Dermis microvascular lymphatic vessel endothelial cell (primary cell): ENCODE measurements at regions not wholly inside any gene's neighbourhood (a gene's known extent, or its start where the extent isn't known, plus 50 kb on each side); places are given as distances from the start of the nearest gene placed in this dataset.

Experiments used
- DNase-seq, 2 donors: peaks; one replicate each; pipeline versions ENCODE4 v3.0.0 to v3.0.0-alpha.2; 2010; ENCODE audit warnings: low read depth in 2 of 2

DNA sequence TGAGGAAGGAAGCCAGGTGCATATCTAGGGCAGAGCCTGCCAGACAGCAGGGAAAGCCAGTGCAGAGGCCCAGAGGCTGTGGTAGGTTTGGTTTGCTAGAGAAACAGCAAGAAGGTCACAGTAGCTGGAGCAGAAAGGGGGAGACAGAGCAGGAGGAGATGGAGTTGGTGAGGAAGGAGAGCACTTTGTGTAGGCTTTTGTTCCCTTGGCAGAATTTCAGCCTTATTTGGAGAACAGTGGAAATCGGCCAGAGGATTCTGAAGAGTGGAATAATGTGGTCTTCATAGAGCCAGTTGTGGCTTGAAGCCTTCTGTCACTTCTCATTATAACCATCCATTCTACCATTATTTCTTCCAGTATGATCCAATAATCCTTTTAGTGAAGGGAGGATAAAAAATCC is 212.9 kb upstream of the FAR2 start:
- DNase-seq: no peak

DNA sequence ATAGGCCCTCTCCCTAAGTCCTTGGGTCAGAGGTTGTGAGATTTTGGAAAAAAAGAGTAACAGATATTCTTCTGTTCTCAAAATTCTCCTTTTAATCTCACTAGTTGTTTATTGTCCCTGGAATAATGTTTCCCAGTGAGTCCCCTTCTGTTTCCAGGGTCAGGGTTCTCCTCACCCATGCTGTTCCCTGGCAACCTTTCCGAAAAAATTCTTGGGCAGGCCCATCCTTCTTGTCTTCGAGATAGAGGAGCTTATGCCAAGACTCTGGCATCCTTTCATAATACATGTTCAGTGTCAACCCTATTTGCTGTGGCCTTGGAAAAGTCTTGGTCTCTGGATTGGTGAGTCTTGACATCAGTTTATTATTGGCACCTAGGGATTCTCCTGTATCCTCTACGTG is 212.4 kb upstream of the FAR2 start:
- no peak for DNase-seq

DNA sequence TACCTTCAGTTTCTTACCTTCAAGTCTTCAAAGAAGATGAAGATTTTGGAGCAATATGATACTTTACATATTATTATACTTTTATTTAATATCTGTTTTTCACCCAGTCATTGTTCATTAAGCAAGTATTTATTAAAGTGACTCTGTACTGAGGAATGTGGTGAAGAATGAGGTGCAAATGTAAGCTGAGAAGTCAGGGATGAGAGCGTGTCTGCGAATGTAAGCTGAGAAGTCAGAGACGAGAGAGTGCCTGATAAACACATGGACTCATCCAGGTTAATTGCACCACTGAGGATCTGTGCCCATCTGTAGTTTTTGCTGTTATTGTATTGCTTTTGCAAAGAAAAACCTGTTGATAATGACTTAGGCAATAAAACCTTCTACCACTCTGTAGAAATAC is 211.9 kb upstream of the FAR2 start:
- peak in 1 of 2 donors; percentile 41 for DNase-seq

DNA sequence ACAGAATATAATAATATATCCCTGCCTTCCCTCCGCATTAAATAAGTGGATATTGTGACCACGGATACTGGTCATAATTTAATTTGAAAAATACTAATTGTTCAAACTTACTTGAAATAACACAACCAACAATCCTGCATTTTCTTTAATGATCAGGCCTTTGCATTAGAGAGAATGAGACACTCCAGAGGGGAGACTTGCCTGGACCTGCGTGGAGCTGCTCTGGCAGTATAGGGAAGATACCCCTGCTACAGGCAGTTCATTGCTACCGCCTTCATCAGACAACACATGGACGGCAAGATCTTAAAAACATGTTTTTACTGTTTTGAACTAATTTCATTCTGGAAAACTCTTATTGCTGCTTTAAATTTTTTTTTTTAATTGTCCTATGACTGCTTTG is 211.0 kb upstream of the FAR2 start:
- DNase-seq: no peak

DNA sequence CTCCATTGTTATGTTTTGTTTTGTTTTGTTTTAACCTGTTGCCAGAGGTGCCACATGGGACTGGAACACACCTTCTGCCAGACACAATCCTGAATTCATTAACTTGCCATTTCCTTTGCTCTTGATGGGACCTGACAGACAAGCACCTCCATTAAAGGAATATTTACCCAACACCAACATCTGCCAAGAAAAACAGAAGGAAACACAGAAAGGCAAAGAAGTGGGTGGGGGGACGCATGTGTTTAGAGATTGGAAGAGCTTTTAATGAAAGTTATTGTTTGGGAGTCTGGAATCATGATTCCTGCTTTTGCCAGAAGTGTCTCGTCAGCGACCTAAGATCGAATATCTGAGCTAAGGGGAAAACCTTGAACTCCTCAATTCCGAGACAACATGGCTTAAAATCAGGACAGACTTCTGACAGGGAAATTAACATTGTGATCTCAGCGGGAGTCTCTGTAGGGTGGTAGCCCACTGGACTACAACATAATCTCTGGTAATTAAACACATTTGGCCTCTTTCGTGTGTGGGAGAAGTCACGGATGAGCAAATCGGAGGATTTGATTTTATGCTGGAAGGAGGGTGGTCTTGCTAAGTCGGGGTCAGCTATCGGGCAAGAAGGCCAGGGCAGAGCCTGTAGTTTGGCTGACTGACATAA is 210.4 kb upstream of the FAR2 start:
- DNase-seq: peak in 1 of 2 donors; percentile 81

DNA sequence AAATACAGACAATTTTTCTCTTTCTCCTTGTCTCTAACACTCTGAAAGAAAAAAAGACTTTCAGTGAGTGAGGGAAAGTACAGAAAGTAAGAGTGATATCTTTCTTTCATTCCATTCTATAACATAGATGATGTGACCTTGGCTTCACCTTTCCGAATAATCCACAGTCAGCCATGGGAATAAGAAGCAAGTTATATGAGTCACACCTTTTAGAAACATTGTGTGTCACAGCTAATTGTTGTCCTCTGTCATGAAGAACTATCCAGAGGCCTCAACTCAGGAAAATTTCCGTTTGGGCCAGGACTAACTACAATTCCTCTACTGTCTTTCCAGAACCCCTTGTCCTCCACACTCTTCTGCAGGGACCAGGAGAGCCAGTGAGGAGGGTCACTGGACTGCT is 209.7 kb upstream of the FAR2 start:
- DNase-seq: peak in 1 of 2 donors; percentile 52

DNA sequence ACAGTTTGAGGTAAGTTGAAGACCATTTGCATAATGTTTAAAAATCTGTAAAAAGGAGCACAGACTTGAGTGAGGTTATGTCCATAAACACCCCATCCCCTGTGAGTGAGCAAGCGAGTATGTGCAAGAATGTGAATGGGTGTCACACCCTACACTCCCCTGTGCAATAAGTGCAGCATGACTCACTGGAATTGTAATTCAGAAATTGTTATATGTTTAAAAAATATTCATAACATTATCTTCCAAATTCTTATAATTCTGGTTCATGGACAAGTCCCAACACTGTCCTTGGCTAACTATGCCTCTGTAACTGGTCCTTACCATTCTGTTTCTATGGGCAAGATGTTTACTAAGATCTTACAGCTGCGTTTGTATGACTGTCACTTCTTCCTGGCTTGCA is 207.8 kb upstream of the FAR2 start:
- no peak for DNase-seq

DNA sequence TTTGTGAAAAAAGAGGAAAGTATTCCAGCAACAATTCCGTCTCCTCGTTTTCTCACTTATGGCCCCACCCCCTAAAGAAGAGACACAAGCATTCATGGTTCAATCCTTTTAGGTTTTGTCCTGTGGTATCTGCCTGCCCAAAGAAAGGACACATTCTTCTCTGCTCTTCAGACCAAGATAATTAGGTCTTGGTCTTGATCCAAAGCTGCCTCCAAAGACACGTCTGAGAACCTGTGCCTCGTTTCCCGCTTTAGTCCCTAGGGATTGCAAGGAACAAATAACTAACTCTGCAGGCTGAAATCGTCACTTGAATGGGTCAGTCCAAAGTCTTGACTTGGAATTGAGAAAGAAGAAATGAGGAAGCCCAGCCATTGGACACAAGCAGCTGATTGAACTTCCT is 202.7 kb upstream of the FAR2 start:
- no peak for DNase-seq

DNA sequence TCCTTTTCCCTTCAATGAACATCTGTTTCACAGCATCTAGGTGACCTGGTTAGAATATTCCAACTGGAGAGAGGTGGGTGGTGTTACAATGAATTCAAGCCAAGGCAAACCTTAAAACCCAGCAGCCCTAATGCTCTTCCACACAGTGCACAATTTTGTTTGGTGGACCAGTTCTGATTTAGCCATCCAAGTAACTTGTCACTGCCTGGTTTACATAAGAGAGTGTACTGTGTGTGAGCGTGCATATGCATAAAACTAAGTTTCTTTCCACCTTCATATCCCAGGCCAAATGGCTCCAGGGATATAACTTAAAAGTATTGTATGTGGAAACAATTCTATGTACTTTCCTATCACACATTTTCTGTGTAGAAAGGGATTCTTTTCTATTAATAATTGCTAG is 200.4 kb upstream of the FAR2 start:
- no peak for DNase-seq

DNA sequence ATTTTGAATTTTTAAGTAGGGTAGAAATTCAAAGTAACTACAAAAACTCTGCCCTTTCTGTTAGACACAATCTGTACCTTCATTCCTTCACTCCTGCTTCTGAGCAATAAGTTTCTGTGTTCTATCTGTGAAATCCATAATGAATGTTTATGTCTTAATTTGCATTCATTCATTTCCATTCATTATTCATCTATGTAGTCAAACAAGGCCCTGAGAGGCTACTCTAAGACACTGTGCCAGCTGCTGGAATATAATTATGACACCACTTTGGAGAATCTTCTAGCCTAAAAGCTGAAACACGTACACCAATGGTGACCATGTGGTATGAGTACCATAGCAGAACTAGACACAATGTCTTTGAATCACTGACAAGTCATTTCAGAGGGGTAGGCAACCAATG is 199.9 kb upstream of the FAR2 start:
- no peak for DNase-seq

DNA sequence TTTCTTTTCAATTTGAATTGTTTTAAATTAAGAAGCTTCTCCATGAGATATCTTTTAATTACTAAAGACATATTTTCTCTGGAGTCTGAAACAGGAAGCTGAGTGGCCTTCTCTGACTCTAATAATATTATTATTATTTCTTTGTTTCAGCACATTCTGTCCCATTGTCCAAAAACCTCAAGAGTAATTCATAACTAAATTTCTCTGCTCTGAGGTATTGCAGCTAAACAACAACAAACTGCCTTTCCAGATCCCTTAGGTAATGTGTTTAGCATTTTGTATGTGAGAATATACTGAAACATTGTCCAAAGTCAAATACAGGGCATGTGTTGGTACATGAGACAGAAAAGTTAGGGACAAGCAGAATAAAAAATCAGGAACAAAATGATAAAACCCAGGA is 199.0 kb upstream of the FAR2 start:
- peak in 1 of 2 donors; percentile 30 for DNase-seq

DNA sequence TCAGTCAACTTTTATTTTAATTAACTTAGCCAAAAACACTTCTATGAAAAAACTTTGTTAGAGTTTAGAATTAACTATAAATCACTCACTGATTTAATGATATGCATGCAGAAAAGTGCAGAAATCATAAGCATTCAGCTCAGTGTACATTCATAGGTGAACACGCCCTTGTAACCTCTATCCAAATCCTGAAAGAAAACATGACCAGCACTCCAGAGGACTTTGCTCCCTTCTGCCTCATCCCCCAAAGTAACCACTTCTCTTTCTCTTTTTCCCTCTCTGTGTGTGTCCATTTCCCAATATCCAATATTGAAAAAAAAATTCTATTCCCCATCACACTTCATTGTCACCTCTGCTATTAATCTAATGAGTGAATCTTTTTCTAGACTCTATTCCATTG is 197.1 kb upstream of the FAR2 start:
- no peak for DNase-seq

DNA sequence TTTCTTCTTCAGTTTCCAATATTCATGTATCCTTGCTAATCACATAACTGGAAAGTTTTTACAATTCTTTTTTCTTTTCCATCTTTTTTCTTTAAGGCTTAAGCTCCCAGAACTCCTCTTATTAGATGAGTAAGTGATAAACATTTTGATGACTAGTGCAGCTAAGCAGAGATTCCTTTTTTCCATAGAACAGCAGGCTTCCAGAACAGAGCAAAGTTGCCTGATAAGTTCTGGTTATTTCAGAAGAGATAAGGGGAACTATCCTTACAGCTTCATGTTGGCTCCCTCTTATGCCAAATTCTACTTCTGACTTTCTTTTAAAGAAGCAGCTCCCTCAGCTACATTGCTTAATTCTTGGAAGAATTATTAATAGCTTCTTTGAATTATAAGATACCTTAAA is 194.7 kb upstream of the FAR2 start:
- no peak for DNase-seq

DNA sequence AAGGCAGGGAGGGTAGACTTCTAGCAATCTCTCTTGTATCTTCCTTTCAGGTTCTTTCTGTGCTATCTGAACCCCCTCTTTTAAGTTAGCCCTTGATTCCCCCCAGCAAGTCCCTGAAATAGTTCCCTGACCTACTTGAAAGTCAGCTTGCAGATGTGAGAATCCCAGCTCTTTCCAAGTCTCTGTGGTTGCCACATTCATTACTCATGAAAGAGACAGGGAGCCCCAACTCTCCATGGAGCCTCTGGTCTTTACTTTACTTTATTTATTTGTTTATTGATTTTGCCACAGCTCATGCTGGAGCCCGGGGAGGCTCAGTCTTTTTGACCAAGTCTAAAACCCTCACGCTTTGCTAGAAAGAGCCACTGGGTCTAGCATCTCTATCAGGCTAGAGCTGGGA is 193.6 kb upstream of the FAR2 start:
- no peak for DNase-seq

DNA sequence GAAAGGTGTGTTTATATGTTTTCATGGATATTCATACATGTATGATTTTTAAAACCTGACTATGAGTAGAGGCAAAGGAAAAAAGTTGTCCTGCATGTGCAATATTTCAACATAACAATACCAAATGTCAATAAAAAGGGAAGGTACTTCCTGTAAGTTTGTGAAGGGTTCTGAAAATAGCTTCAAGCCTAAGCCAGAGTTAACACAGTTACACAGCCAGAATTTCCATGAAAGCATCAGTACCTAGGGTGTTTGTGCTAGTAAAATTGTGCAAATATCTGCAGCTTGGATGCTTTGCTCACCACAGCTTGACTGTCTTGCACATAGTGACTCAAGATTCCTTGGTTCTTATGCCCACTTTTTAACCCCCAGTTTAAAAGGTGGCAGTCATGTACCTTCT is 193.1 kb upstream of the FAR2 start:
- DNase-seq: no peak

DNA sequence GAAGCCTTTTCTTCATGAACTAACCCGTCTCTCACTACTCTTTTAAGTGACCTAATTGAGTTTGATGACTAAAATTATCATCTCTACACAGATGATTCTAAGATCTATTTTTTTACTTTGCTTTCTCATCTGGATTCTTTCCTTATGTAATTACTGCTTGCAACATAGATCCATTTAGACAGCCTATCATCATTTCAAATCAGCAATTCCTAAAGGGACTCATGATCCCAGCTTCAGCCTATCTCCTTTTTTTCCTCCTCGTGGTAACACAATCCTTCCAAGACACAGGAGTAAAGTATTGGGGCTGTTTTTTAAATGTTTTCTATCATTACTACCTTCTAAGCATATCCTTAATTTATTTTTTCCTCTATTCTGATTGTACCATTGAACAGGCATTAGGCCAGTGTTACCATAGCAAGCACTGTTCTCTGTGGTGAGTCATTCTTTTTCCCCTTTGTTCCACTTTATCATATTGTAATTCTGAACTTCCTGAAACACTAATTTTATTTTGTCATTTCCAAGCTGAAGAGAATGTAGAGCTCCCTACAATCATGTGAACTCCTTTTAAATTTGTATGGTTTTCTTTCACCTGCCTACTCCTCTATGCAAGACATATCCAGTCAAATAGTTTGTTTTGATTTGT is 190.4 kb upstream of the FAR2 start:
- peak; percentile 81 to 88 for DNase-seq

DNA sequence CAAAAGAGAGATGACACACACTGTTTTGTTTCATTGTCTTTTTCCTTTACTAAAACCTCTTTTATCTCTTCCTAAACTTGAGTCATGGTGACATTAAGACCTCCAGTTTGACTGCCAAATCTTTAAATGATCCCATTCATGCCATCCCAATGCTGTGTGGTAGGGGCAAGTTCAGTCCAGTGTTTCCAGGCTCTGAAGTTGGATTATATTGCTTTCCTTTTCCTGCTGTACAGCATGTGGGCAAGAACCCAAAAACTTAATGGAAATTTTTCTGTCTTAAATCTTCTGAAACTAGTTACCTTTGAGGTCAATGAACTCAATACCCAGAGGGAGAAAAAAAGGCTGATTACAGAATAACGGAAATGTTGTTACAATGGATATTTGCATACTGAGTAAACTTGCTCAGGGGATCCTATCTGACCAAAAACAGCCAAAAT is 187.1 kb upstream of the FAR2 start:
- peak; percentile 89 to 91 for DNase-seq

DNA sequence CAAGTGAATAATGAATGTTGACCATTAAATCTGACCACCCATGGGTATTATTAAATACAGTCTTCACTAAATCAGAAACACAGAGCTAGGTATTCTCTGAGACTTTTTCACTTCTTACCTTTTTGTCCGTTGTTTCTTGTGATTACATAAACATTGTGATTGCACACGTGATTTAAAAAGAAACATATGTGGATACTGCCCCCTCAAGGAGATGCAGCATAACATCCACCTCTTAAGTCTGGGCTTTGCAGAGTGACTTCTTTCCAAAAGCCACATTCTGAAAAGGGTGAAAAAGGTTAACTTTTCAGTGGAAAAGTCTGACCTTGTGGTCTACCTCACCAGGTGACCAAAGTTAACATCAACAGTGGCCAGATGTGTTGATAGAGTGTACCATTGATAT is 185.5 kb upstream of the FAR2 start:
- DNase-seq: peak; percentile 42 to 72

DNA sequence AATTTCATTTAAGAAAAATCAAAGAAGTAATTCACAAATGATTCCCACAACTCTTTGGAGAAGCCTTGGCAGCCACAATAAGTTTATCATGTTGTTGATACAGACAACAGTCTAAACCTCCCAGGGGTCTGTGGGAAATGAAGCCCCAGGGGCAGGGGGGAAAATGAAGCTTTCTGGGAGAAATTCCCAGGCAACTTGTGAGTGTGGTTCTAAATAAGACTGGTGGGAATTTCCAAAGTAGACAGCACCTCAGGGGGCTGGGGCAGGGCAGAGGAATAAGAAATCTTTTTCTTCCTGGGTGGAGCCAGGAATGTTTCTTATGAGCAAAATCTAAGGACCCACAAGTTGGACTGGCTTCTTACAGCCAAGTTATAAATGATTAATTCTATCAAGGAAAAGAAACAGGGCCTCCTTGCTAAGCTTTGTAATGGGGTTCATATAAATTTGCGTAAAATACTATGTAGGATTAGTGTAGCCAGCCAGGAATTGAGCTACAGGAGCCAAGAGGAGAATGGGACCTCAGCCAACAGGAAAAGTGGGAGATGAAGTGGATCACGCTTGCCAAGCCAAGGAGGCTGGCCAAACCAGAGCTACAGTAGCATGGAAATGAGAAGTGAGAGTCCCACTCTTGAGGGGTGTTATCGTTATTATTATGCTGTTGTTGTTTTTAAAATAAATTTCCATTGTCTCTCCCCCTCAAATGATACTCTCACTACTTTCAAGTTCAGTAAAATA is 182.9 kb upstream of the FAR2 start:
- DNase-seq: peak in 1 of 2 donors; percentile 78

DNA sequence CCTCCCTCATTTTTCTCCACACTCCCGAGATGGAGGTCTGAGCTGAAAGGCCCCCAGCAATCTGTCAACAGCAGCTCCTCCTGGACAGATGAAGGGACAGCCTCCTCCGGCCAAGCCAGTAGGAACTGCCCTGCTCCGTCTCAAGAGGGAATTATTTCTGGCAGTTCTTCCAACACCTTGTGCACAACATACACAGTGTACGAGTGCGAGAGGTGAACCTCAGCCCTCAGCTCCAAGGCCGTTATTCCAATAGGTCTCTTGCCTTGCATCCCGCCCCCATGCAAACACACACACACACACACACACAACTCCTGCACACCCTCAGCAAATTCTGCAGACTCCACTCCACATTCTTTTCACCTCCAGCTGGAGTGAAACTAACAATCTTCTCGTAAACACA is 181.7 kb upstream of the FAR2 start:
- DNase-seq: no peak

DNA sequence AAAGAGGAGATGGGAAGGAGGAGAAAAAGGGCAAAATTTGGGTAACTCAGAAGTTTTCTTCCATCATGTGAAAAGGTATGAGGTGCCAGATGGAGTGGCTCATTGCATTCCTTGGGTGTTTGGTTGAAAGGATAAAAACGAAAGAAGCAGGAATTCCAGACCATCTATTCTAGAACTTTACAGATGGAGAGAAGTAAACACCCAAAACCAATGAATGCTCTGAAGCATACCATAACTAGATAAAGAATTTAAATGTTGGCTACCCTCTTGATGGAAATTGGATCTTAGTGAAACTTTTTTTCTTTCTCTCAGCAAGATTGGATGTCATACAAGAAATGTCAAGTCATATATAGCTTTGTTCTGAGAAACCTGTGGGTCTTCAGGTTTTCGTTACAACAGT is 175.6 kb upstream of the FAR2 start:
- DNase-seq: no peak

DNA sequence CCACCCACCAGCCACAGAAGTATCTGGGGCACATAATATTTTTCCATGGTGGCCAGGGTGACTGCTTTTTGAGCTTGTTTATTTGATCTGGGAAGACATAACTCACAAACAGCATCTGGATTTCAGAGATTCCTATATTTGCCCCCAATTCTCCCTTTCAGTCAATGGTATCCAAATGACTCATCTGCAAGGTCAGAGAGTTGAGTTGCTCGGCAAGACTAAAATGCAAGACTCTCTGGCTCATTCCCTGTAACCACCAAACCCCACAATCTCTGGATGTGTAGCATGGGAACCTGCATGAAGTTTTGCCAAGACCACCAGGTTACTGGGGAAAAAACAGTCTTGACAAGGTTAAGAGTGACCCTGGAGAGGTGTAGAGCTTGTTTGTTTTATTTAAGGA is 174.9 kb upstream of the FAR2 start:
- DNase-seq: no peak

DNA sequence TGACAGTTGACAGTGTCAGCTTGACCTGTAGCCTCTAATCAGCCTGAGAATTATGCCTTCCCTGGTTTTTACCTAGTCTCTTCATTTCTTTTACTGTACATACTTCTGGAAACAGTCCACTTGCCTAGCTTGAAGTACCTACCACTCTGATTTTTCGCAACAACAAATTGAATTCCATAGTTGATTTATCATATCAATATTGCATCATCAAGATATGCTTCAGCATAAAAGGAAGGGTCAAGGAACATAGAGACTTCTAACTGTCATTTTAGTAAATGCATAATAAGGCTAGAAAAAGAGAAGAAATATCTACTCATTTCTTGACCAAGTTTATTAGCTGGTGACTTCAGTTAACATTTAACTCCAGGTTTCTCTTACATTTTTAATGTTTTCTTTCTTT is 174.2 kb upstream of the FAR2 start:
- DNase-seq: no peak
